Gastroesophageal sphincter (tissue), 3 donors: ENCODE measurements at regions not wholly inside any gene's neighbourhood (a gene's known extent, or its start where the extent isn't known, plus 50 kb on each side); places are given as distances from the start of the nearest gene placed in this dataset.

Experiments
- POLR2A ChIP-seq, 2 donors: fragments of 450-650 bp; IDR thresholded peaks; one replicate each; pipeline ENCODE4 v1.6.1; 2017; ENCODE audit warnings: antibody characterized with exemption in 2 of 2, mild to moderate bottlenecking in 2 of 2, moderate library complexity in 1 of 2
- POLR2AphosphoS5 ChIP-seq: sonication (generic); formaldehyde crosslinking; IDR thresholded peaks from one replicate; pipeline ENCODE4 v1.6.1; 2017; ENCODE audit warnings: antibody characterized with exemption
- TF ChIP-seq, protein P1 (sequence below), 4 experiments: fragments of 200-600 bp in 2 of 4; fragments of 450-650 bp in 2 of 4; sonication (generic) in 1 of 4; IDR thresholded peaks; one replicate each; pipeline ENCODE4 v1.5.1; 2017 to 2019; ENCODE audit warnings: antibody characterized with exemption in 4 of 4, mild to moderate bottlenecking in 2 of 4, moderate library complexity in 2 of 4

GRCh38 chr14:101243587-101244338 is 317.5 kb upstream of the DIO3 start:
- TF ChIP-seq, protein P1, sequence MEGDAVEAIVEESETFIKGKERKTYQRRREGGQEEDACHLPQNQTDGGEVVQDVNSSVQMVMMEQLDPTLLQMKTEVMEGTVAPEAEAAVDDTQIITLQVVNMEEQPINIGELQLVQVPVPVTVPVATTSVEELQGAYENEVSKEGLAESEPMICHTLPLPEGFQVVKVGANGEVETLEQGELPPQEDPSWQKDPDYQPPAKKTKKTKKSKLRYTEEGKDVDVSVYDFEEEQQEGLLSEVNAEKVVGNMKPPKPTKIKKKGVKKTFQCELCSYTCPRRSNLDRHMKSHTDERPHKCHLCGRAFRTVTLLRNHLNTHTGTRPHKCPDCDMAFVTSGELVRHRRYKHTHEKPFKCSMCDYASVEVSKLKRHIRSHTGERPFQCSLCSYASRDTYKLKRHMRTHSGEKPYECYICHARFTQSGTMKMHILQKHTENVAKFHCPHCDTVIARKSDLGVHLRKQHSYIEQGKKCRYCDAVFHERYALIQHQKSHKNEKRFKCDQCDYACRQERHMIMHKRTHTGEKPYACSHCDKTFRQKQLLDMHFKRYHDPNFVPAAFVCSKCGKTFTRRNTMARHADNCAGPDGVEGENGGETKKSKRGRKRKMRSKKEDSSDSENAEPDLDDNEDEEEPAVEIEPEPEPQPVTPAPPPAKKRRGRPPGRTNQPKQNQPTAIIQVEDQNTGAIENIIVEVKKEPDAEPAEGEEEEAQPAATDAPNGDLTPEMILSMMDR (IDR thresholded peaks at IDR 0.05), result no peak
- TF ChIP-seq POLR2AphosphoS5 (no peak), POLR2A (IDR thresholded peaks at IDR 0.05) (no peak)
